ENCODE measurements at regions not wholly inside any gene's neighbourhood (a gene's known extent, or its start where the extent isn't known, plus 50 kb on each side); places are given as distances from the start of the nearest gene placed in this dataset.

DNA sequence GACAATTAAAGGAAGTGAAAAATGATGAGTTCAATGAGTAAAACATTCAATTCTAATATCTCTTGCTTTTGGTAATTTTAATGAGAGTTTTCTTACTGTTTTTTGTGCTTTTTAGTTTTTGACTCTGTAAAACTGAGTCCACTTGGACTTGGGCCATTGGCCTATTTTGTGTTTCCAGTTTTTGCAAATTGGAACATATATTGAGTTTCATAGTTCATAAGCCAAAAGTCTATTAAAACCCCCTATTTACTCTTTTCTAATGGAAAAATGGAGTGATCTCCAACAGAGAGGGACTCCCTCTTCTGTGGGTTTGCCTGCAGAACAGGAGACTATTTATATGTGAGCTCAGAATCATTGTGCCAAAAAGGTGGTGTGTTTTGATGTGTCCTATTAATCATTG lies 219.7 kb upstream of the SPRY2 start:
- ChIA-PET CTCF (no interaction called here), POLR2A (no interaction called here)
- no peaks in the 10 kb centered on the region for H3K27me3 ChIP-seq (replicated peaks in 1 of 4; ENCODE audit: control extremely low read depth in 1 of 4, control insufficient read depth in 3 of 4, insufficient read depth in 4 of 4, low read length in 3 of 4)
- no peak overlapping the region for H3K9ac ChIP-seq (ENCODE audit: low read length)
- no peaks in the 10 kb centered on the region for H3K79me2 ChIP-seq (ENCODE audit: control insufficient read depth, insufficient read depth, low read length)
- no peaks in the 10 kb centered on the region for H3K4me1 Mint-ChIP-seq
- H3K36me3 ChIP-seq (replicated peaks in 1 of 2; ENCODE audit: control extremely low read depth in 1 of 2, control insufficient read depth in 1 of 2, extremely low read depth in 1 of 2, insufficient read depth in 2 of 2, low read length in 1 of 2): no peaks in the 10 kb centered on the region
- H3K4me2 ChIP-seq (replicated peaks; ENCODE audit: low read depth, low read length, poor library complexity, severe bottlenecking): no peak overlapping the region
- H2AFZ ChIP-seq (ENCODE audit: insufficient read depth, low read depth, low read length, poor library complexity, severe bottlenecking): no peak overlapping the region
- H3K4me1 ChIP-seq (ENCODE audit: control insufficient read depth in 2 of 2, insufficient read depth in 2 of 2, low read length in 2 of 2): no peaks in the 10 kb centered on the region
- TF ChIP-seq EZH2 (IDR thresholded peaks at IDR 0.05; ENCODE audit: borderline replicate concordance, insufficient read depth, low read depth, low read length, poor library complexity, severe bottlenecking): no peak
- no peak for TF ChIP-seq CTCF (IDR thresholded peaks at IDR 0.05)
- DNase-seq (no peak), ATAC-seq (ENCODE audit: low read depth) (no peak)
- intact Hi-C loops (cut with micrococcal nuclease): no loop called here
- H3K9me3 Mint-ChIP-seq (ENCODE audit: insufficient read depth): no peaks in the 10 kb centered on the region
- no peak overlapping the region for H3K27ac Mint-ChIP-seq
- no peaks in the 10 kb centered on the region for H4K20me1 ChIP-seq (ENCODE audit: control insufficient read depth, insufficient read depth, low read length, poor library complexity, severe bottlenecking)
- no peak overlapping the region for H3K4me3 ChIP-seq (ENCODE audit: control extremely low read depth in 1 of 5, extremely low read depth in 1 of 5, insufficient read depth in 1 of 5, low read depth in 2 of 5, low read length in 4 of 5)
- H3K27ac ChIP-seq (ENCODE audit: low read length in 2 of 2): no peak overlapping the region
- no peaks in the 10 kb centered on the region for H3K9me3 ChIP-seq (ENCODE audit: control extremely low read depth in 1 of 3, control insufficient read depth in 2 of 3, insufficient read depth in 1 of 3, low read length in 2 of 3)
- H3K27me3 Mint-ChIP-seq: no peaks in the 10 kb centered on the region
- H3K4me3 Mint-ChIP-seq: no peak overlapping the region

DNA sequence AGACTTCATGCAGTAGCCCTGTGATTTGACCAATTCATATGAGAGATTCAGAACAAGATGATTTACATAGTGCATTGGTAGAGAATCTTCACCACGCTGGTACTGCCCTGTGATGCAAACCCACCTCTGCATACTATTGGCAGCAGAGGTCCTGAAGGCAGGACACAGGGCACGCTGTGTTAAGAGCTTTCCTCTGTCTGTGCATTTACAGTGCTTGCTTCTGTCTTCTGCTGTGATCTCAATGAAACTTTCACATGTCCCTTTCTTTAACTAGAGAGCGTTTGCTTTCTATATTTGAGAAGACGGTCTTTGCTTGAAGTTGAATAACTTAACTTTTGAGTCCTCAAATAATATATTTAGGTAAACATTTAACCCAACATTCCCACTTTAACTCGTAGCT lies 219.0 kb upstream of the SPRY2 start:
- Histone ChIP-seq H2AFZ (ENCODE audit: insufficient read depth, low read depth, low read length, poor library complexity, severe bottlenecking) (no peak overlapping the region), H3K9ac (ENCODE audit: low read length) (no peak overlapping the region), H3K79me2 (ENCODE audit: control insufficient read depth, insufficient read depth, low read length) (no peaks in the 10 kb centered on the region), H3K9me3 (ENCODE audit: control extremely low read depth in 1 of 3, control insufficient read depth in 2 of 3, insufficient read depth in 1 of 3, low read length in 2 of 3) (no peaks in the 10 kb centered on the region), H3K27ac (ENCODE audit: low read length in 2 of 2) (no peak overlapping the region), H4K20me1 (ENCODE audit: control insufficient read depth, insufficient read depth, low read length, poor library complexity, severe bottlenecking) (no peaks in the 10 kb centered on the region), H3K4me2 (replicated peaks; ENCODE audit: low read depth, low read length, poor library complexity, severe bottlenecking) (no peak overlapping the region), H3K4me3 (ENCODE audit: control extremely low read depth in 1 of 5, extremely low read depth in 1 of 5, insufficient read depth in 1 of 5, low read depth in 2 of 5, low read length in 4 of 5) (no peak overlapping the region), H3K27me3 (replicated peaks in 1 of 4; ENCODE audit: control extremely low read depth in 1 of 4, control insufficient read depth in 3 of 4, insufficient read depth in 4 of 4, low read length in 3 of 4) (no peaks in the 10 kb centered on the region), H3K4me1 (ENCODE audit: control insufficient read depth in 2 of 2, insufficient read depth in 2 of 2, low read length in 2 of 2) (no peaks in the 10 kb centered on the region), H3K36me3 (replicated peaks in 1 of 2; ENCODE audit: control extremely low read depth in 1 of 2, control insufficient read depth in 1 of 2, extremely low read depth in 1 of 2, insufficient read depth in 2 of 2, low read length in 1 of 2) (no peaks in the 10 kb centered on the region)
- no peaks in the 10 kb centered on the region for H3K4me1 Mint-ChIP-seq
- no peak overlapping the region for H3K27ac Mint-ChIP-seq
- no peak overlapping the region for H3K4me3 Mint-ChIP-seq
- 92% methylated on average over 2 of the region's 5 CpGs for WGBS (ENCODE audit: insufficient coverage)
- H3K27me3 Mint-ChIP-seq: no peaks in the 10 kb centered on the region
- H3K9me3 Mint-ChIP-seq (ENCODE audit: insufficient read depth): no peaks in the 10 kb centered on the region
- no peak for DNase-seq
- TF ChIP-seq CTCF (IDR thresholded peaks at IDR 0.05) (no peak), EZH2 (IDR thresholded peaks at IDR 0.05; ENCODE audit: borderline replicate concordance, insufficient read depth, low read depth, low read length, poor library complexity, severe bottlenecking) (no peak)
- ChIA-PET POLR2A (no interaction called here), CTCF (no interaction called here)
- intact Hi-C loops (cut with micrococcal nuclease): loop anchor here (10.0 kb wide), 1 partner anchor 165 kb away; no protein-coding TSS in a partner anchor
- no peak for ATAC-seq (ENCODE audit: low read depth)
